ENCODE measurements at regions not wholly inside any gene's neighbourhood (a gene's known extent, or its start where the extent isn't known, plus 50 kb on each side); places are given as distances from the start of the nearest gene placed in this dataset.

DNA sequence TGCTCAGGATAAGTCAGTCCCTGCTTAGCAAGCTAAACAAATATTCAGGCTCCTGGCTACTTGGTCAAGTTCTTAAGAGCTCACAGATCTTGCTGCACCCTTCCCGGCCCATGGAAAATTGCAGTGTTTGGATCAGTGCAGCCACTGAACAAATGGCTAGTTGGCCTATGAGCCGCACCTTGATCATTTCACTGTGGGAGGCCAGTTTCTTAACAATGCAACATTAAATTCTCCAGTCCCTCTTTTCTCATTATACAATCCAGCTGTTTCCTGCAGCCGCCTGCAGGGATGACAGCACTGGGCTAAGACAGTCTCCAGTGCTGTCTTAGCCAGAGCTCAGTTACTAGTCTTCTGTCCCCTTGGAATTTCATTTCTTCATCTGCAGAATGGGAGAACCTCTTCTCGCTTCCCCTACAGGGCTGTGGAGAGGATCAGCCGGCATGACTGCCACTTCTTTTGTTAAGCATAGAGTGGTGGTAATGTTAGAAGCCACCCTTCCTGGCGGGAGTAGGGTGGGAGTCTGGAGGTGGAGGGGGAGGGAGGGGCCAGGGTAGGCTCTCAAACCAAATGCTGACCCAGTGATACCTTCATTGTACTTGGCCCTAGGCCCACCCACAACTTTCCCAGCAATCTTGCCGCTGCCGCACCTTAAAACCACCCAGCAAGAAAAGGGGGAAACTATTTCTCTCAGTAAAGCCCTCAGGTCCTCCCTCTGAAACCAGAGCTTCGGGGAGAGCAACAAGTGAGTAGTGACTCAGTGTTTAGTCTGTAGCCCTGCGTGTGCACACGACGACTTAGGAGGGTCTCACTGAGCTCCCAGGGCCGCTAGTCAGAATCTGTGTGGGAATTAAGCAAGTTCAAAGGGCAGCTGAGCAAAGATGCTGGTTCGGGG lies 145.7 kb downstream of the NUAK1 start:
- H3K4me1 ChIP-seq (ENCODE audit: control insufficient read depth in 1 of 2, insufficient read depth in 2 of 2, low read length in 2 of 2), result no peaks in the 10 kb centered on the region
- DNase-seq (ENCODE audit: low read depth, low spot score) (no peak), ATAC-seq (no peak)
- H3K79me2 ChIP-seq (ENCODE audit: insufficient read depth, low read length), result no peaks in the 10 kb centered on the region
- no peaks in the 10 kb centered on the region for H3K9me3 ChIP-seq (ENCODE audit: control insufficient read depth in 1 of 2, insufficient read depth in 1 of 2, low read depth in 1 of 2, low read length in 2 of 2)
- TF ChIP-seq REST (IDR thresholded peaks at IDR 0.05; ENCODE audit: low read depth) (no peak), EGR1 (IDR thresholded peaks at IDR 0.05; ENCODE audit: low read depth) (no peak)
- no peaks in the 10 kb centered on the region for H4K20me1 ChIP-seq (ENCODE audit: insufficient read depth)
- H3K36me3 ChIP-seq (ENCODE audit: control insufficient read depth in 1 of 2, insufficient read depth in 2 of 2, low read length in 2 of 2), result no peaks in the 10 kb centered on the region
- intact Hi-C loops (cut with micrococcal nuclease), result no loop called here
- no peak overlapping the region for H3K9ac ChIP-seq (ENCODE audit: low read length)
- H3K27me3 ChIP-seq (ENCODE audit: insufficient read depth, low read length), result peaks cover 45% of the 10 kb centered on the region
- POLR2A ChIA-PET, result no interaction called here
- H3K4me2 ChIP-seq (ENCODE audit: low read length), result no peak overlapping the region
- RAD21 ChIA-PET (ENCODE audit: low non-redundant PET in 1 of 2, low total read pairs in 2 of 2, uncharacterized antibody in 2 of 2, unreplicated experiment in 2 of 2), result no interaction called here
- H2AFZ ChIP-seq (ENCODE audit: low read depth, low read length, poor library complexity, severe bottlenecking), result no peak overlapping the region
- H3K27ac ChIP-seq (ENCODE audit: low read depth, low read length), result no peak overlapping the region
- BruUV-seq (replicated peaks), result no TSS peak
- no peaks in the 10 kb centered on the region for H3K9me2 ChIP-seq (ENCODE audit: insufficient read depth)
- CTCF ChIA-PET, result no interaction called here
- no peak overlapping the region for H3K4me3 ChIP-seq (replicated peaks in 1 of 2; ENCODE audit: low read depth in 1 of 2, low read length in 2 of 2)

DNA sequence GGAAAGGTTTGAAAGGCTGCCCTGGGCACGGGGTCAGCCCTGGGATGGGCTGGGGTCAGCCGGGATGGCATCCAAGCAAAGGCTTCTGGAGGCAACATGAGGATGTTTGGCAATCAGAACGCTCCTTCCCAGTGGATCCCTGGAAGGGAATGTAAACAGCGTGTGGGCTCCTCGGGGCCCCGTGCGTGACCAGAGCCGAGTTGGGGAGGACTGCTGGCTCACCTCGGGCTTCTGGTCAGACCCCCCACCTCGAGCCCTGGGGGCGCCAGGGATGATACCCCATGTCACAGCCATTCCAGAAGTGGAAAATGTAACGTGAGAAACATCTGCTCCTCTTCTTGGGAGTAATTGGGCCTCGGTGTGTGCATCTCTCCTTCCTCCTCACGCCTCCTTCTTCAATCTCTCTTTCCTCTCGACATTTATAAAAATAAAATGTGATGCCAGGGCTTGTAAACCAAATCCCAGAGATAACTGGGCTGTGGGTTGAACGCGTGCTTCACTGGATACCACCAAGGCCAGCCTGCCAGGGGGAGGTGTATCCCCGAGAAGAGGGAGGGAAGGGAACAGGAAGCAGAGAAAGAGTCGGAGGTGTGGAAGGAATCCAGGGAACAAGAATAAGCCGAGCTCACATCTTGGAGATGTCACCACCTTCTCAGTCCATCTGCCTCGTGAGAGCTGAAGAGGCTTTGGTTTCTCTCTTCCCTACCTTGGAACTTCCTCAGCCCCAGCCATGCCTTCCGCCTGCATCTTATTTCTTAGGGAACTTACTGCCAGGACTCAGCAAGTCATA lies 144.8 kb downstream of the NUAK1 start:
- intact Hi-C loops (cut with micrococcal nuclease), result no loop called here
- DNase-seq (ENCODE audit: low read depth, low spot score) (no peak), ATAC-seq (no peak)
- Histone ChIP-seq H3K79me2 (ENCODE audit: insufficient read depth, low read length) (no peaks in the 10 kb centered on the region), H3K4me1 (ENCODE audit: control insufficient read depth in 1 of 2, insufficient read depth in 2 of 2, low read length in 2 of 2) (no peaks in the 10 kb centered on the region), H3K4me2 (ENCODE audit: low read length) (no peak overlapping the region), H3K9ac (ENCODE audit: low read length) (no peak overlapping the region), H3K9me3 (ENCODE audit: control insufficient read depth in 1 of 2, insufficient read depth in 1 of 2, low read depth in 1 of 2, low read length in 2 of 2) (no peaks in the 10 kb centered on the region), H3K27ac (ENCODE audit: low read depth, low read length) (no peak overlapping the region), H4K20me1 (ENCODE audit: insufficient read depth) (no peaks in the 10 kb centered on the region), H3K27me3 (ENCODE audit: insufficient read depth, low read length) (peaks cover 53% of the 10 kb centered on the region), H3K4me3 (replicated peaks in 1 of 2; ENCODE audit: low read depth in 1 of 2, low read length in 2 of 2) (no peak overlapping the region), H2AFZ (ENCODE audit: low read depth, low read length, poor library complexity, severe bottlenecking) (no peak overlapping the region), H3K36me3 (ENCODE audit: control insufficient read depth in 1 of 2, insufficient read depth in 2 of 2, low read length in 2 of 2) (no peaks in the 10 kb centered on the region), H3K9me2 (ENCODE audit: insufficient read depth) (no peaks in the 10 kb centered on the region)
- RAD21 ChIA-PET (ENCODE audit: low non-redundant PET in 1 of 2, low total read pairs in 2 of 2, uncharacterized antibody in 2 of 2, unreplicated experiment in 2 of 2), result no interaction called here
- POLR2A ChIA-PET, result no interaction called here
- CTCF ChIA-PET, result no interaction called here
- BruUV-seq (replicated peaks), result no TSS peak
- TF ChIP-seq FOSL1 (IDR thresholded peaks at IDR 0.05; ENCODE audit: low read depth) (no peak), EGR1 (IDR thresholded peaks at IDR 0.05; ENCODE audit: low read depth) (no peak), CBX3 (IDR thresholded peaks at IDR 0.05; ENCODE audit: low read depth) (no peak), SIN3A (IDR thresholded peaks at IDR 0.05; ENCODE audit: low read depth) (no peak), CTCF (IDR thresholded peaks at IDR 0.05 in 2 of 3, conservative IDR thresholded peaks at IDR 0.05 in 1 of 3; ENCODE audit: borderline replicate concordance in 1 of 3, insufficient read depth in 1 of 3, low read depth in 2 of 3, low read length in 2 of 3) (no peak)
- TF ChIP-seq, protein P1, sequence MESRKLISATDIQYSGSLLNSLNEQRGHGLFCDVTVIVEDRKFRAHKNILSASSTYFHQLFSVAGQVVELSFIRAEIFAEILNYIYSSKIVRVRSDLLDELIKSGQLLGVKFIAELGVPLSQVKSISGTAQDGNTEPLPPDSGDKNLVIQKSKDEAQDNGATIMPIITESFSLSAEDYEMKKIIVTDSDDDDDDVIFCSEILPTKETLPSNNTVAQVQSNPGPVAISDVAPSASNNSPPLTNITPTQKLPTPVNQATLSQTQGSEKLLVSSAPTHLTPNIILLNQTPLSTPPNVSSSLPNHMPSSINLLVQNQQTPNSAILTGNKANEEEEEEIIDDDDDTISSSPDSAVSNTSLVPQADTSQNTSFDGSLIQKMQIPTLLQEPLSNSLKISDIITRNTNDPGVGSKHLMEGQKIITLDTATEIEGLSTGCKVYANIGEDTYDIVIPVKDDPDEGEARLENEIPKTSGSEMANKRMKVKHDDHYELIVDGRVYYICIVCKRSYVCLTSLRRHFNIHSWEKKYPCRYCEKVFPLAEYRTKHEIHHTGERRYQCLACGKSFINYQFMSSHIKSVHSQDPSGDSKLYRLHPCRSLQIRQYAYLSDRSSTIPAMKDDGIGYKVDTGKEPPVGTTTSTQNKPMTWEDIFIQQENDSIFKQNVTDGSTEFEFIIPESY (IDR thresholded peaks at IDR 0.05; ENCODE audit: extremely low read depth, insufficient replicate concordance, low read length), result no peak
